ENCODE measurements at regions not wholly inside any gene's neighbourhood (a gene's known extent, or its start where the extent isn't known, plus 50 kb on each side); places are given as distances from the start of the nearest gene placed in this dataset.

DNA sequence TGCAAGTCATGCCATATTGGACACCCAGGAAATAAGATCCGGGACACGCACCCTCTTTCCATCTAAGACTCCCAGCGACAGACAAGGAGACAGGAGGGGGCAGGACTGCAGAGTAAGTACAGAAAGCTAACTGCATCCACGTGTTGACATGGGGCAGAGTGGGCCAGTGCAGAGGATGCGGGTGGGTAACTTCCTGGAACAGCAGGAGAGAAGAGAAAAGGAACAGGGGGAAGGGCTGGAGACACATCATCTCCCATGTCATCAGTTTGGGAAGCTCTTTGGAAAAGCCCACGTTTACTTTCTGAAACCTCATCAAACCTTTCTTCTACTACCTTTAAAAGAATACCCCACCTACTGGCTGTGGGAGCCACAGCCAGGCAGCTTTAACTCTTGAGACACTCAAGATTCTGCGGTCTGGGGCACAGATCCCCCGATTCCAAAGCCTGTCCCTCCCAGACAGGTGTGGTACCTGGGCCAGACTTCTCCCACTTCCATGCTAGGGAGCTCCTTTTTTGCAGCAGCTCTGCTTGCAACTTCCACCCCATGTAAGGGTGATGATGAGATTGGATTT is 273.5 kb upstream of the RPL38 start:
- TF ChIP-seq, protein P1, sequence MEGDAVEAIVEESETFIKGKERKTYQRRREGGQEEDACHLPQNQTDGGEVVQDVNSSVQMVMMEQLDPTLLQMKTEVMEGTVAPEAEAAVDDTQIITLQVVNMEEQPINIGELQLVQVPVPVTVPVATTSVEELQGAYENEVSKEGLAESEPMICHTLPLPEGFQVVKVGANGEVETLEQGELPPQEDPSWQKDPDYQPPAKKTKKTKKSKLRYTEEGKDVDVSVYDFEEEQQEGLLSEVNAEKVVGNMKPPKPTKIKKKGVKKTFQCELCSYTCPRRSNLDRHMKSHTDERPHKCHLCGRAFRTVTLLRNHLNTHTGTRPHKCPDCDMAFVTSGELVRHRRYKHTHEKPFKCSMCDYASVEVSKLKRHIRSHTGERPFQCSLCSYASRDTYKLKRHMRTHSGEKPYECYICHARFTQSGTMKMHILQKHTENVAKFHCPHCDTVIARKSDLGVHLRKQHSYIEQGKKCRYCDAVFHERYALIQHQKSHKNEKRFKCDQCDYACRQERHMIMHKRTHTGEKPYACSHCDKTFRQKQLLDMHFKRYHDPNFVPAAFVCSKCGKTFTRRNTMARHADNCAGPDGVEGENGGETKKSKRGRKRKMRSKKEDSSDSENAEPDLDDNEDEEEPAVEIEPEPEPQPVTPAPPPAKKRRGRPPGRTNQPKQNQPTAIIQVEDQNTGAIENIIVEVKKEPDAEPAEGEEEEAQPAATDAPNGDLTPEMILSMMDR (IDR thresholded peaks at IDR 0.05; ENCODE audit: control extremely low read depth, extremely low read depth) = no peak
- DNase-seq = no peak
- H3K27me3 ChIP-seq (ENCODE audit: control insufficient read depth in 3 of 3, insufficient read depth in 3 of 3, low read length in 2 of 3) = peaks cover 0 to 2% (median 2%) of the 10 kb centered on the region in 3 donors
- H3K36me3 ChIP-seq (ENCODE audit: control insufficient read depth in 4 of 4, insufficient read depth in 4 of 4, low read length in 4 of 4) = no peaks in the 10 kb centered on the region
- 42 to 48% methylated on average over 8 of the region's 8 CpGs for WGBS, 2 donors
- H3K9me3 ChIP-seq (ENCODE audit: control insufficient read depth in 4 of 4, insufficient read depth in 3 of 4, low read length in 3 of 4) = peaks cover 0 to 7% (median 0%) of the 10 kb centered on the region in 4 donors
- H3K27ac ChIP-seq (ENCODE audit: low read depth in 1 of 2, low read length in 1 of 2) = no peak overlapping the region
- ATAC-seq (ENCODE audit: insufficient read depth, low FRiP score) = no peak
- no peak overlapping the region for H3K4me3 ChIP-seq
- H3K4me1 ChIP-seq (ENCODE audit: control insufficient read depth in 5 of 5, insufficient read depth in 5 of 5, low read length in 5 of 5) = no peaks in the 10 kb centered on the region
- no peak overlapping the region for H3K9ac ChIP-seq (ENCODE audit: insufficient read depth in 1 of 2, low read length in 2 of 2)

DNA sequence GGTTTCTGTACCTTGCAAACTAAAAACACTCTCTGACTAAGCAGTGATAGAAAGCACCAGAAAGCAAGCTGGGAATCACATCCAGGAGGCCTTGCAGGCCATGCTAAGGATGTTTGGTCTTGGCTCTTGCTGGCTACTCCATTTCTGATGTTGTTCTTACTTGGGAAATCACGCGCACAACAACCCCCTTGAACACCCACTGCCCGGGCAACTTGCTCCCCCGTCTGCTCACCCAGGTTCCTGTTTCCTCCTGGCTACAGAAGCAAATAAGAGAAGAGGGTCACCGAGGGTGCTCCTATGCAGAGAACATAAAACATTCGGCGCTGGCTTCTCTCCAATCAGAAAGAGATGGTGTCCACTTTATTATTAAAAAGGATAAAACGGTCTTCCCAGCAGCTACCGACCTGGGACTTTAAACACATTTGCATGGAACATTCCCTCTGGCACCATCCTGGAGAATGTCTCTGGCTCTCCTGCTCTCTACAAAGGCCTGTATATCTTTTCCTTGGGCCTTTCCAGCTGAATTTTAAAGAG is 271.2 kb upstream of the RPL38 start:
- Histone ChIP-seq H3K4me3 (no peak overlapping the region), H3K36me3 (ENCODE audit: control insufficient read depth in 4 of 4, insufficient read depth in 4 of 4, low read length in 4 of 4) (no peaks in the 10 kb centered on the region), H3K4me1 (ENCODE audit: control insufficient read depth in 5 of 5, insufficient read depth in 5 of 5, low read length in 5 of 5) (no peaks in the 10 kb centered on the region), H3K27me3 (ENCODE audit: control insufficient read depth in 3 of 3, insufficient read depth in 3 of 3, low read length in 2 of 3) (peaks cover 0 to 2% (median 0%) of the 10 kb centered on the region in 3 donors), H3K9me3 (ENCODE audit: control insufficient read depth in 4 of 4, insufficient read depth in 3 of 4, low read length in 3 of 4) (peaks cover 0 to 7% (median 0%) of the 10 kb centered on the region in 4 donors), H3K27ac (ENCODE audit: low read depth in 1 of 2, low read length in 1 of 2) (no peak overlapping the region), H3K9ac (ENCODE audit: insufficient read depth in 1 of 2, low read length in 2 of 2) (no peak overlapping the region)
- no peak for ATAC-seq (ENCODE audit: insufficient read depth, low FRiP score)
- no peak for DNase-seq
- 66 to 70% methylated on average over 9 of the region's 9 CpGs for WGBS, 2 donors
- TF ChIP-seq, protein P1 (IDR thresholded peaks at IDR 0.05; ENCODE audit: control extremely low read depth, extremely low read depth) = no peak

DNA sequence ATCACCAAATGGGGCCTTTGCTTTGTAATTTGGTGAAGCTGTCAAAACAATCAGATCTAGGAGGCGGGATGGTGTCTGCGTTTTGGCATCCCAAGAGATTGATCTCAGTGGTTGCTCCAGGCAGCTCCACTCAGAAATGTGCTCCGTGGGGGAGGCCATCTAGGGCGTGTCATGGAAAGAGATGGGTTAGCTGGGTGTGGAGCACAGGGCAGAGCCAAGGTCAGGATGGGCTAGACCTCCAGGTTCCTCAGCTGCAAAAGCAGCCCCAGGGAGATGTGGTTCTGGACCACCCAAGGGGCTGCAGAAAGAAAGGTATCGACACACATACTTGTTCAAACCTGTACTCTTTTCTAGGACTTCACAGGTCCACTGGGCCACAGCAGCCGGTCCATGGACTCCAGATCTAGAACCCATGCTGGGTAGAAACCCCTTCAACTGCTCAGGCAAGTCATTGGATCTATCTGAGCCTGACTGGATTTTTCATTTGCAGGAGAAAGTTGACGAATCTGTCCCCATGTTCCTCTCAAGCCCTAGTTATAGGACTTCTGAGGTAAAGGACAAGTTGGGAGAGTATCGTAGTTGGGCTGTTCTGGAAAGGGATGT is 270.2 kb upstream of the RPL38 start:
- Histone ChIP-seq H3K4me3 (no peak overlapping the region), H3K9me3 (ENCODE audit: control insufficient read depth in 4 of 4, insufficient read depth in 3 of 4, low read length in 3 of 4) (peaks cover 0 to under 1% (median 0%) of the 10 kb centered on the region in 4 donors), H3K27ac (ENCODE audit: low read depth in 1 of 2, low read length in 1 of 2) (no peak overlapping the region), H3K9ac (ENCODE audit: insufficient read depth in 1 of 2, low read length in 2 of 2) (no peak overlapping the region), H3K36me3 (ENCODE audit: control insufficient read depth in 4 of 4, insufficient read depth in 4 of 4, low read length in 4 of 4) (no peaks in the 10 kb centered on the region), H3K27me3 (ENCODE audit: control insufficient read depth in 3 of 3, insufficient read depth in 3 of 3, low read length in 2 of 3) (no peaks in the 10 kb centered on the region), H3K4me1 (ENCODE audit: control insufficient read depth in 5 of 5, insufficient read depth in 5 of 5, low read length in 5 of 5) (no peaks in the 10 kb centered on the region)
- 89 to 93% methylated on average over 8 of the region's 8 CpGs for WGBS, 2 donors
- TF ChIP-seq, protein P1 (IDR thresholded peaks at IDR 0.05; ENCODE audit: control extremely low read depth, extremely low read depth) = no peak
- DNase-seq (no peak), ATAC-seq (ENCODE audit: insufficient read depth, low FRiP score) (no peak)

Data from lung (tissue), 11 donors.